ENCODE measurements at regions not wholly inside any gene's neighbourhood (a gene's known extent, or its start where the extent isn't known, plus 50 kb on each side); places are given as distances from the start of the nearest gene placed in this dataset.

DNA sequence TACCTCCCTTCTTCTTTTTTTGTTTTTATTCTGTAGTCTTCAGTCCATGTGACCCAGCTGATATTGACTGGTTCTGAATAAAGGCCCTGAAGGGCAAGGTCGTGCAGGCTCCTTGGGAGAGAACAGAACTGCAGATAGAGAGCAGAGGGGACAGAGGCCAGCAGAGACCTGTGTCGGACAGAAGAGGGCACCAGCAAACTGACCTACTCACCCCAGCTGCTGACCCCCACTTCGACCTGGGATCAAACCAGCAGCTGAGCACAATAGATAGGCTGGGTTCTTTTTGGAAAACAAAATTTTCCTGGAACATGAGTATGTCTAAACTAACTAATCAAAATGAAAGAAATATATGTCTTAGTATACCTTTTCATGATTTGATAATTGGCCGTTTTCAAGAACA is 695.1 kb downstream of the NR2F1-AS1 start (continued):
- TF ChIP-seq, protein P1, sequence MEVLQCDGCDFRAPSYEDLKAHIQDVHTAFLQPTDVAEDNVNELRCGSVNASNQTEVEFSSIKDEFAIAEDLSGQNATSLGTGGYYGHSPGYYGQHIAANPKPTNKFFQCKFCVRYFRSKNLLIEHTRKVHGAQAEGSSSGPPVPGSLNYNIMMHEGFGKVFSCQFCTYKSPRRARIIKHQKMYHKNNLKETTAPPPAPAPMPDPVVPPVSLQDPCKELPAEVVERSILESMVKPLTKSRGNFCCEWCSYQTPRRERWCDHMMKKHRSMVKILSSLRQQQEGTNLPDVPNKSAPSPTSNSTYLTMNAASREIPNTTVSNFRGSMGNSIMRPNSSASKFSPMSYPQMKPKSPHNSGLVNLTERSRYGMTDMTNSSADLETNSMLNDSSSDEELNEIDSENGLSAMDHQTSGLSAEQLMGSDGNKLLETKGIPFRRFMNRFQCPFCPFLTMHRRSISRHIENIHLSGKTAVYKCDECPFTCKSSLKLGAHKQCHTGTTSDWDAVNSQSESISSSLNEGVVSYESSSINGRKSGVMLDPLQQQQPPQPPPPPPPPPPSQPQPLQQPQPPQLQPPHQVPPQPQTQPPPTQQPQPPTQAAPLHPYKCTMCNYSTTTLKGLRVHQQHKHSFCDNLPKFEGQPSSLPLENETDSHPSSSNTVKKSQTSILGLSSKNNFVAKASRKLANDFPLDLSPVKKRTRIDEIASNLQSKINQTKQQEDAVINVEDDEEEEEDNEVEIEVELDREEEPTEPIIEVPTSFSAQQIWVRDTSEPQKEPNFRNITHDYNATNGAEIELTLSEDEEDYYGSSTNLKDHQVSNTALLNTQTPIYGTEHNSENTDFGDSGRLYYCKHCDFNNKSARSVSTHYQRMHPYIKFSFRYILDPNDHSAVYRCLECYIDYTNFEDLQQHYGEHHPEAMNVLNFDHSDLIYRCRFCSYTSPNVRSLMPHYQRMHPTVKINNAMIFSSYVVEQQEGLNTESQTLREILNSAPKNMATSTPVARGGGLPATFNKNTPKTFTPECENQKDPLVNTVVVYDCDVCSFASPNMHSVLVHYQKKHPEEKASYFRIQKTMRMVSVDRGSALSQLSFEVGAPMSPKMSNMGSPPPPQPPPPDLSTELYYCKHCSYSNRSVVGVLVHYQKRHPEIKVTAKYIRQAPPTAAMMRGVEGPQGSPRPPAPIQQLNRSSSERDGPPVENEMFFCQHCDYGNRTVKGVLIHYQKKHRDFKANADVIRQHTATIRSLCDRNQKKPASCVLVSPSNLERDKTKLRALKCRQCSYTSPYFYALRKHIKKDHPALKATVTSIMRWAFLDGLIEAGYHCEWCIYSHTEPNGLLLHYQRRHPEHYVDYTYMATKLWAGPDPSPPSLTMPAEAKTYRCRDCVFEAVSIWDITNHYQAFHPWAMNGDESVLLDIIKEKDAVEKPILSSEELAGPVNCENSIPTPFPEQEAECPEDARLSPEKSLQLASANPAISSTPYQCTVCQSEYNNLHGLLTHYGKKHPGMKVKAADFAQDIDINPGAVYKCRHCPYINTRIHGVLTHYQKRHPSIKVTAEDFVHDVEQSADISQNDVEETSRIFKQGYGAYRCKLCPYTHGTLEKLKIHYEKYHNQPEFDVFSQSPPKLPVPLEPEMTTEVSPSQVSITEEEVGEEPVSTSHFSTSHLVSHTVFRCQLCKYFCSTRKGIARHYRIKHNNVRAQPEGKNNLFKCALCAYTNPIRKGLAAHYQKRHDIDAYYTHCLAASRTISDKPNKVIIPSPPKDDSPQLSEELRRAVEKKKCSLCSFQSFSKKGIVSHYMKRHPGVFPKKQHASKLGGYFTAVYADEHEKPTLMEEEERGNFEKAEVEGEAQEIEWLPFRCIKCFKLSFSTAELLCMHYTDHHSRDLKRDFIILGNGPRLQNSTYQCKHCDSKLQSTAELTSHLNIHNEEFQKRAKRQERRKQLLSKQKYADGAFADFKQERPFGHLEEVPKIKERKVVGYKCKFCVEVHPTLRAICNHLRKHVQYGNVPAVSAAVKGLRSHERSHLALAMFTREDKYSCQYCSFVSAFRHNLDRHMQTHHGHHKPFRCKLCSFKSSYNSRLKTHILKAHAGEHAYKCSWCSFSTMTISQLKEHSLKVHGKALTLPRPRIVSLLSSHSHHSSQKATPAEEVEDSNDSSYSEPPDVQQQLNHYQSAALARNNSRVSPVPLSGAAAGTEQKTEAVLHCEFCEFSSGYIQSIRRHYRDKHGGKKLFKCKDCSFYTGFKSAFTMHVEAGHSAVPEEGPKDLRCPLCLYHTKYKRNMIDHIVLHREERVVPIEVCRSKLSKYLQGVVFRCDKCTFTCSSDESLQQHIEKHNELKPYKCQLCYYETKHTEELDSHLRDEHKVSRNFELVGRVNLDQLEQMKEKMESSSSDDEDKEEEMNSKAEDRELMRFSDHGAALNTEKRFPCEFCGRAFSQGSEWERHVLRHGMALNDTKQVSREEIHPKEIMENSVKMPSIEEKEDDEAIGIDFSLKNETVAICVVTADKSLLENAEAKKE (CRISPR knock-in tag; IDR thresholded peaks at IDR 0.05) = no peak
- TF ChIP-seq REST (IDR thresholded peaks at IDR 0.05; ENCODE audit: unreplicated experiment) = no peak

DNA sequence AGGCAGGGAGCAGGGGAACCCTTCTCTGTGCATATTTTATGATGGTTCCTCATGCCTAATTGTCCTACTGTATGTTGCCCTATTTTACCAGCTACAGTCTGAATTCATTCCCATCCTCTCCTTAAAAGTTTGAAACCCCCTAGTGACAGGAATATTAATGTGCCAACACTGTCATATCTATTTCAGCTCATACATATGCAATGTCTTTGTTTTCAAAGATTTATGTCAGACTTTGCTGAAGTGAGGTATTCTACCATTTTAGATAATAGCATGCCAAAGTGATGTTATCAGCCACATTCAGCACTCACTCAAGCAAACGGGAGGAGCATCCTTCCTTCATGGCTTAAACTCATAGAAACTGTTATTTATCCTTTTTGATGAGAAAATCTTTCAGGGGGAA is 696.5 kb downstream of the NR2F1-AS1 start:
- H3K9me3 Mint-ChIP-seq = no peaks in the 10 kb centered on the region
- ATAC-seq = no peak
- no peak overlapping the region for H3K27ac Mint-ChIP-seq

More for the DNA sequence above, 696.5 kb downstream of the NR2F1-AS1 start:
- no peaks in the 10 kb centered on the region for H3K27me3 ChIP-seq (ENCODE audit: insufficient read depth)
- DNase-seq (ENCODE audit: low spot score) = no peak
- no peaks in the 10 kb centered on the region for H3K79me2 ChIP-seq (replicated peaks; ENCODE audit: insufficient read depth)
- Mint-ChIP-seq H3K4me3 (no peak overlapping the region), H3K4me1 (peaks cover 4% of the 10 kb centered on the region; the same call in 2 of the 3 replicates), H3K36me3 (ENCODE audit: low read depth) (no peaks in the 10 kb centered on the region), H3K27me3 (ENCODE audit: insufficient read depth, low read depth, poor library complexity) (no peaks in the 10 kb centered on the region)
- 0 out of 2 replicates have a peak, but pooled peaks cover under 1% of the 10 kb centered on the region for H3K9me2 ChIP-seq (ENCODE audit: insufficient read depth)
- no peak overlapping the region for H3K27ac ChIP-seq (ENCODE audit: low read depth)
- no peak overlapping the region for H3K4me3 ChIP-seq
- no peaks in the 10 kb centered on the region for H3K36me3 ChIP-seq (ENCODE audit: insufficient read depth)
- TF ChIP-seq, protein P1 (CRISPR knock-in tag; IDR thresholded peaks at IDR 0.05) = no peak
- no peak overlapping the region for H3K4me2 ChIP-seq
- no peaks in the 10 kb centered on the region for H3F3A ChIP-seq (replicated peaks; ENCODE audit: low read depth)
- no peak overlapping the region for H2AFZ ChIP-seq
- no peaks in the 10 kb centered on the region for H3K4me1 ChIP-seq (ENCODE audit: insufficient read depth)
- no peaks in the 10 kb centered on the region for H4K20me1 ChIP-seq (replicated peaks; ENCODE audit: insufficient read depth)

Data from GM23338 (cell line).